GF-D8 (cell line): ENCODE measurements at regions not wholly inside any gene's neighbourhood (a gene's known extent, or its start where the extent isn't known, plus 50 kb on each side); places are given as distances from the start of the nearest gene placed in this dataset.

Experiments
- DNase-seq: peaks from one replicate; lab custom pipeline; 2025; lab: John Stamatoyannopoulos, UW

DNA sequence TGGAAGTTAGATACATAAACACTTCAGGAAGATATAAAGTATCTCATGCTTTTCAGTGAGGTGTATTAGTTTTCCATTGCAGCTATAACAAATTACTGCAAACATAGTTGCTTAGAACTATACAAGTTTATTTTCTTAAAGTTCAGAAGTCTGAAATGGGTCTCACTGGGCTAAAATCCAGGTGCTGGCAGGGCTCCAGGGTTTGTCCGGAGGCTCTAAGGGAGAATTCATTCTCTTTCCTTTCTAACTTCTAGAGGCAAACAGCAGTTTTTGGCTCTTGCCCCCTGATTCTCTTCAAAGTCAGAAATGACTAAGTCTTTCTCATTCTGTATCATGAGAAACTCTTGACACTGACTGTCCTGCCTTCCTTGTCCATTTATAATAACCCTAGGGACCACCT, 138.8 kb downstream of the AASDHPPT start:
- no peak for DNase-seq

DNA sequence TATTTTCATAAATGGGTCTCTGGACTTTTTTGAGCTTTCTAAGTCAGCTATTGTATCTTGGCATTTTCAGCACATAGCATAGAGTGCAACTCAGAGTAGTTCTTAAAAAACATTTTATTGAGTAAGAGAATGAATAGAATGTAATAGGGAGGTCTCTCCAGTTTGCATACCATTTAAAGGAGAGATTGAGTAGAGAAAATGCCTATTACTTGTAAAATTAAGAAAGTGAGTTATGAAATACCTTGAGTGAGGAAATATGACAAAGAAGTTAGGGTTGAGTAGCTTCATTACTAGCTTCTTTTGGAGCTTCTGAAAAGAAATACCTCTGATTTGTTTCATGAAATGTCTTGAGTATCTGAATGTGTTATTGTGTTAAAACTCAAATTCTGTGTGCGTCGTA, 140.0 kb downstream of the AASDHPPT start:
- DNase-seq, result no peak

GRCh38 chr11:106218106-106218505, 140.6 kb downstream of the AASDHPPT start:
- DNase-seq, result no peak

DNA sequence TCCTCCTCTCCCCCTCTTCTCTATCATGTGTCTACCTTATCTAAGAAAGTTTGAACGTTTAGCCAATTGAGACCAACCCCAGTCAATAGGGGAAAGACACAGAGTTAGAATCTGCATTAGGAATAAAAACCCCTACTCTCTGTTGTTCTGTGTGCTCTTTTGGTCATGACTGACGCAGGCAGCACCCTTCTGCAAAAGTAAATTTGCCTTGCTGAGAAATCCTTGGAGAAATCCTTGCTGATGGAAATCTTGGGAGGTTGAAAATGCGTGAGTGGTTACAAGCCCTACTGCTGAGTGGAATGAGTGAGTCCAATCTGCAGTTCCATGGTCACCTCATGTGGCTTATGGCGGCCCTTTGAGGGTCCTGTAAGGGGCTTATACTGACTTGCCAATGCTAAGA, 145.2 kb downstream of the AASDHPPT start:
- no peak for DNase-seq

- no peak for DNase-seq
These were observed 146.7 kb downstream of the AASDHPPT start for GRCh38 chr11:106224172-106224571.

DNA sequence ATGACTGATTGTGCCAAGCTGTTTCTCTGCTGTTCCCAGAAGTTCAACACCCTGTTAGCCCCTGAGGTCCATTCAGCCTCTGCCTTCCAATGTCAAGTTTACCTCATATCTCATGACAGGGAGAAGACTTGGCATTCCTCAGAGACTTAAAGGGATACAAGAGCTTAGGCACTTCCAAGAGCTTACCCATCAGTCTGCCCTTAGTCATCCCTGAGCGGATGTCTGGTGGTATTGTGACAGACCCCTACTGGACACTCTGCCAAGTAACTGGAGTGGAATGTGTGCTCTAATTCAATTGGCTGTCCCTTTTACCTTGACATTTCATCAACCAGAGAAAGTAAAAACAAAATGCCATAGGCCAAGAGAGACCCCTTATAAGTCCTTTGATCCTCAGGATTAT, 151.5 kb downstream of the AASDHPPT start:
- DNase-seq, result no peak

DNA sequence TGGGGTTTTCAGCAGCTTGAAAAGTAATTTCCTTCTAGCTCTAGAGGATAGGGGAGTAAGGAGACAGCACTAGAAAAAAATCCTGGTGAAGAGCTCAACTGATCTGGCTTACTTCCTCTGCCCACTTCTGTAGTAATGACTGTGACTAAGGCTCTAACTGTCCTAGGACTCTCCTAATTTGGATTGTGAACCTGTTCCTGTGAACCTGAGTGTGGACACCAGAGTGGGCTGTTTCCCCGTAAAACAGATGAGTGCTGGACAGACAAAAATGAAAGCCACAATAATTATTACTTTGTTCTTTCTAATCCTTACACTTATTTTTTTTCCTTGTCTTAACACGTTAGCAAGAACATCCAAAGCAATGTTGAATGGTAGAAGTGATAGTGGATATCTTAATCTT, 154.1 kb downstream of the AASDHPPT start:
- DNase-seq, result no peak

GRCh38 chr11:106233191-106233590, 155.7 kb downstream of the AASDHPPT start:
- no peak for DNase-seq

DNA sequence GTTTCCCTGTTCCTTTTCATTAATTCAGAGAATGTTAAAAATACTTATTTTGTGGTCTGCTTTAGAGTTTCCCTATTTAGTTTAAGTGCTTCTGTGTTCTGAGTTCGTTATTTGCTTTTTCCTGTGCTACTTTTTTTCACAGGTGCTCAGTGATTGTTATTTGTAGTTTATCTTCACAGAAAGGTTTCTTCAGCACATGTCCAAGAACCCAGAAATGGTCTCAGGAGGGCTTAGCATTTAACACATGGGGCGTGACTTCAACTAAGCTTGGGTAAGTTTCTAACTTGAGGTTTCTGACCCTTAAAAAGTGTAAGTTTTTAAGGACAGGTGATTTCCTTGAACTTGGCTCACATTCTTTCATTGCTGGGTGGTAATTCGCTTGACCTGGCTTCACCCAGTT, 157.3 kb downstream of the AASDHPPT start:
- DNase-seq, result no peak

- DNase-seq, result no peak
These were observed 158.8 kb downstream of the AASDHPPT start for GRCh38 chr11:106236295-106236694.

DNA sequence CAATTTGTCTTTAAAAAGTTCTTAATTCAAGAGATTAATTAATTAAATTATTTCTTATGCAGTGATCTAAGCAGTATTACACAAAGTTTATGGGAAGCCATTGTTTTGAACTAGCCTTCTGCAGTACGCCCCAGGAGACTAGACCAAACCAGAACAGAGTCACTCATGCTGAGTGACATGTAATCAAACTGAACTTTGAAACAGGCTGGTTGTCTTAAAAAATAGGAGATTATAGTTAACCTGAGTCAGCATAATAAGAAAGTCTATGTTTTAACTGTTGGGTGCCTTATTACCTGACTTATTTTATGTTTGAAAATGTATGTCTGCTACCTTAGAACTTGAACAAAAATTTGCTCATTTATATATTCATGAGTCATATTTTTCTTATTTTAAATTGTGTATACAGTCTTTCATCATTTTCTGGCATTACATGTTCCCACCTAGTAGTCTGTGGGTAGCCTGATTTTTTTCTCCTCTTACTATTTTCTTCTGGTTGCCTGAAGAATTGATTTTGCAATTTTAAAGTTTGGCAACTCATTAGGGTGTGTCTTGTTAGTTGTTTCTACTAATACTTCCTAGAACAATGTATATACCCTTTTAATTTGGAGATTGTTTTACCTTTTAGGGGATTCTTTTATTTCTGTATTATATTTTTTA, 161.4 kb downstream of the AASDHPPT start:
- no peak for DNase-seq

DNA sequence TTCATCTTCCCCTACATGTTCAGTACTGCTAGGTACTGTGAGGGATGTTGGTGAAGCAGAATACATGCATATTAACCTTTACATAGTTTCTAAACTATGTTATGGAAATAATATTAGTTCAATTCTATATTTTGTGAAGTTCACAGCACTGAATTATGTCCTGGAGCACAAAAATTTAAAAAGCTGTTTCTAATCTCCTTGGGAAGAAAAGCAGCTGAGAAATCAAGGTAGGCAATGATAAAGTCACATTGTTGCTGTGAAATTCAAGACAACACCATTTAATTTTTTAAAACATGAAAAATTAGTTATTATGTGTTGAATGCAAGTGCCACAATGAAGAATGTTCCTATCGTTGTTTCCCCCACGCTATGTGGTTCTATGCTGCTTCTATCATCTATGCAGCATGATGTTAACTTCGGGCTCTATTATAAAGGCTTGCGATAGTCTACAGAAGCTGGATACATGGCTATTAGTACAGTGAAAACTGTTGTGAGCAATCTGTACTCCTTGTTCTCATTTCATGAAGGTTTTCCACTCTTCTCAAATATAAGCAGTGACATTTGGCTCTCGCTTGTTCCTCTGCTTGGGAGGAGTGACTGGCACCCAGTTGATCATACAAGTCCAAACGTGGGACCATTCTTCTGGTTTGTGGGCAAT, 164.3 kb downstream of the AASDHPPT start:
- no peak for DNase-seq

DNA sequence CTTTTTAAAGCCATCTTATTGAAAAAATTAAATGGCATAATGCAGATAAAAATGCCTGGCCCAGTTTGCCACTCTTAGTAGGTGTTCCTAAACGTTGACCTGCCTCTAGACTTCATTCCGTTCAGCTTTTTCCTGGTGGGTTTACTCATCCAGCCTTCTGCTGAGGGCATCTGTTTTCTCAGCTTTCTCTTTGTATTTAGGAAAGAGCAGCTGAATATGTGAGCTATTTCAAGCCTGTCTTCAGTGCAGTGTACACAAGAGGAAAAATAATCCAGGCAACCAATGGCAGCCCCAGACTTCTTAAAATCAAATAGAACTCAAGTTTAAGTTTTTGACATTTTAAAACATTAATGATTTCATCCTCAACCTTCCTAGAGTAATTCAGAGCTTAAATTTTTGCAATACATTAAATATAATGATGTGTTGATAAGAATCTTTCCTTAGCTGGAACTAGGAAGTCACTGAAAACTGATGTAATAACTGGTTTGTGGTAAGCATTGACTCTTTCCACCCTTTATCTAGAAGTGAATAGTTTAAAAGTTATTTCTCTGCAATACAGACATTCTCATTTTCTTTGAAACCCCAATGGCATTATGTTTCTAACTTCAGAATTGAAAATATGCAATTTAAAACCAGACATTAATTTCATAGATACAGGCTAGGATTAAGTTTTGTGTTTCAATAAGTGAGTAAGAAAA, 165.4 kb downstream of the AASDHPPT start:
- DNase-seq, result peak; percentile 60

- no peak for DNase-seq
These were observed 169.0 kb downstream of the AASDHPPT start for GRCh38 chr11:106246495-106246894.

- no peak for DNase-seq
These were observed 172.3 kb downstream of the AASDHPPT start for GRCh38 chr11:106249617-106250239.

- no peak for DNase-seq
These were observed 185.4 kb downstream of the AASDHPPT start for GRCh38 chr11:106262852-106263251.

DNA sequence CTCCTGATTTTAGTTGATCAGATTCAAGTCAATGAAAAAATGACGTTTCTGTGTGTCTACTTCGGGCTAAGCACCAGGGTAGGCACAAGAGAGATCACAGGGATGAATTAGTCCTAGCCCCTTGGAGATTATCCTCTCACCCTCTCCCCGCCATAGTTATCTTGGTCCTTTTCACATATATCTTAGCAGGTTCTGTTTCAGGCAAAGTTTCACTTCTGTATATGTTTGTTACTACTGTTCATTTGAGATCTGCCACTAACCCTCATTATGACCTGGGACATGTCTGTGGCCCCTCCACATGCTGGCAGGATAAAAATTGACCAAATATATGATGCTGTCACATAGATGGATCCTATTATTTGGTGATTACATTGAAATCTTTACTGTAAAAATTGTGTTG, 186.1 kb downstream of the AASDHPPT start:
- no peak for DNase-seq

- DNase-seq, result no peak
These were observed 193.6 kb downstream of the AASDHPPT start for GRCh38 chr11:106271086-106271485.

DNA sequence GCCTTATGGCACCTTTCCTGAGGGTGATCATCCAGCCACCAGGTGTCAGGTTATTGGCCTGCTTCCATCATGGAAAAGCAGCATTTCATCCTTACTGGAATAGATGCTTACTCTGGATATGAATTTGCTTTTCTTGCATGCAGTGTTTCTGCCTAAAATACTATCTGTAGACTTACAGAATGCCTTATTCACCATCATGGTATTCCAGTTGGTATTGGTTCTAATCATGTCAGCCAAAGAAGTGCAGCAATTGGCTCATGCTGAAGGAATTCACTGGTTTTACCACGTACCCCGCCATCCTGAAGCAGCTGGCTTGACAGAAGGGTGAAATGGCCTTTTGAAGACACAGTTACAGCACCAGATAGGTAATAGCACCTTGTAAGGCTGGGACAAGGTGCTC, 194.2 kb downstream of the AASDHPPT start:
- DNase-seq, result no peak

GRCh38 chr11:106275151-106275550, 197.7 kb downstream of the AASDHPPT start:
- DNase-seq, result no peak

- DNase-seq, result no peak
These were observed 198.7 kb downstream of the AASDHPPT start for GRCh38 chr11:106276126-106276525.

DNA sequence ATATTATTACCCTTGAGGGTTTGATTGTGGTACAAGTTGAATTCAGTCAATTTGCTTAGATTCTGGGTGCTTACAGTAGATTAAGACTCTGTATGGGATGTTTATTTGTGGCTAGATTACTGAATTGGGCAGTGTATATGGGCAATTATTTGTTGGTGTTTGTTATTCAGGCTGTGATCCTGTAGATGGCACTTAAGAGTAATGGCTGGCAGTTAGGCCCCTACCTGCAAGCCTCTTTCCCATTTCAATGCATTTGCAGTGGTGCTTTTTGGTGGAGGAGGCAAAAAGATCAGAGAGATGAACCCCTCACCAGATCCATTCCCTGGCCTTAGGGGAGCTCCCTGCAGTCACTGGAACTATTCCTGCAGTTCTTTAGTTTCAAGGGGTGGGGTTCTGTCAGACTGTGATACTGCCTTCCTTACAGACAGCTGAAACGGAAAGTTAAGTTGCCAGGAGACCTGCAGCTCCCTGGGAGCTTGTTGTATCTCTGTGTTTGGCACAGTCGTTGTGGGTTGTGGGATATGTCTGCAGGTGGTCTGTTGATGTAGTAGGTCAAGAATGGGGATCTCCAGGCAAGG, 199.5 kb downstream of the AASDHPPT start:
- no peak for DNase-seq

DNA sequence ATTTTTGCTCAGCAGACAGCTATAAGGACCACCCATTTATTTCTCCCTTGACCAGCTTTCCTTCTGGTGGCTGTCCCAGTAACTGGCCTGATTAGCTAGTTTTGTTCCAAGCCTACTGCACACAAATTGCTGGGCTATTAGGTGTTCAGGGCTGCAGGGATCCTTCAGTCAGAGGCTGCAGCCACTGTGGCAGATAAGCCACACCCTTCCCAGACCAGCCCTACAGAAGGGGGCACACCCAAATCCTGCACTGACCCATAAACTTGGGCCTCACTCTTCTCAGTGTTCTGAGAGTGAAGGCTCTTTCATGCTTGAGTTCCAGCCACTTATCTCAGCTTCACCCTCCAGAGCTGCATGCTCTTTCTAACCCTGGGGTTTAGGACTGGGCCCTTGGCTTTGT, 200.0 kb downstream of the AASDHPPT start:
- no peak for DNase-seq
